HG03571 (cell line): ENCODE measurements at regions not wholly inside any gene's neighbourhood (a gene's known extent, or its start where the extent isn't known, plus 50 kb on each side); places are given as distances from the start of the nearest gene placed in this dataset.

Experiments used
- ATAC-seq: cut with Tn5 transposase; IDR thresholded peaks from one replicate; pipeline ENCODE4 v1.9.1; 2021; ENCODE audit not compliant: unreplicated experiment

DNA sequence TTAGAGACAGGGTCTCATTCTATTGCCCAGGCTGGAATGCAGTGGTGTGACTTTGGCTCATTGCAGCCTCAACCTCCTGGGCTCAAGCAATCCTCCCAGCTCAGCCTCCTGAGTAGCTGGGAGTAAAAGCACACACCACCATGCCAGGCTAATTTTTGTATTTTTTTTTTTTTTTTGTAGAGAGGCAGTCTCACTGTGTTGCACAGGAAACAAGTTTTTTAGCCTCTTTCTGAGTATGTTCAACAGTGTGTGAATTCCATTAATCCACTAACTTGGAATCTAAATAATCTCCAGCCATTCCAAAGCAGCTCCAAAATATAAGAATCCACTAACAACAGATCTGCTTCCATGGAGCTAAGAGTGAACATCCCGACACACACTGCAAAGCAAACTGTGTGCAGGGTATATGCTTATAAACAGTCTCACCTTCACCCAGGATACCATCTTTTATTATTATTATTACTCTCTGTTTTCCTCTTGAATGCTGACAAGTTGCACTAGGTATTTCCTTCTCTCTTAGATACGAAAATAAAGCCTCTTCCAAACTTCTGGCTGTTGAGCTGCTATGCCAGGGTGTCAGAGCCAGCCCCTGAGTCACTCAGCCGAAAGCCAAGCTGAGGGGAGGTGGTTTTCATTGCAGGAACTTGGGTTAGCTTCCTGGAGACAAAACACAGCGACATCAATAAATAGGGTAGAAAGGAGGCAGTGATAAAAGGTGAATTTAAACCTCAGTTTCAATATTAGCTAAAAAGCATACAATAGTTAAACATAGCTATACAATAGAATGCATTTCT, 264.9 kb downstream of the HIVEP2 start:
- no peak for ATAC-seq

DNA sequence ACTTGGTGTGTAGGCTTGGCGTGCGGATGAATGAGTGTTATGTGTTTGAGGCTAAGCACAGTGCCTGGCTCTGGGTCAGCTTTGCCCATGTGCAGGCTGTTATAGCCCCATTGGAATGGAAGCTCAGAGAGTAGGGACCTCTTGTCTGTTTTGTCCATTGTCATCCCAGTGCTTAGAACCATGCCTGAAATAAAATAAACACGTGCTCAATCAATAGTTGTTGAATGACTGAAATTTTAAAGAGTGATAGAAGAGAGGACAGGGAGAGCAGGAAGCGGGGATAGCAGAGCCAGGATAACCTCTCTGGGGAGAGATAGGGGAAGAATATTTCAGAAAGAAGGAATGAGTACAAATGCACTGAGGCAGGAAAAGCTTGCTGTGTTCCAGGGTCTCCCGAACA, 263.9 kb downstream of the HIVEP2 start:
- ATAC-seq, result no peak

DNA sequence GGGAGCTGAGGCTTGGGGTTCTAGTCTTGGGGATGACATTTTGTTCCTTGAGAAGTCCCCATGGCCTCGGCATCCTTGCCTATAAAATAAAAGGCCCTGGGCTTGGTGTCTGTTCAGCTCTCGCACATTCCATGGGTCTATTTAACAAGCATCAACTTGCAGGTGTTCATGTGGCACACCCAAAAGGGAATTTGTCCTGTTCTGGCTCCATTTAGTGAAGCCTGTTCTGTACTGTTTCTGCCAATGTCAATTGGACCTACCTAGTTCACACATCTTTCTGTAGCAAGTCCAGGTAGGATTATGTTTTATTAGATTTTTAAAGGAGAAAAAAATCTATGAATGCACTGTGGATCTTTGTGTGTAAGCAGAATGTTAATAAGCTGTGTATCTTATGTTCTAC, 262.0 kb downstream of the HIVEP2 start:
- ATAC-seq, result no peak

DNA sequence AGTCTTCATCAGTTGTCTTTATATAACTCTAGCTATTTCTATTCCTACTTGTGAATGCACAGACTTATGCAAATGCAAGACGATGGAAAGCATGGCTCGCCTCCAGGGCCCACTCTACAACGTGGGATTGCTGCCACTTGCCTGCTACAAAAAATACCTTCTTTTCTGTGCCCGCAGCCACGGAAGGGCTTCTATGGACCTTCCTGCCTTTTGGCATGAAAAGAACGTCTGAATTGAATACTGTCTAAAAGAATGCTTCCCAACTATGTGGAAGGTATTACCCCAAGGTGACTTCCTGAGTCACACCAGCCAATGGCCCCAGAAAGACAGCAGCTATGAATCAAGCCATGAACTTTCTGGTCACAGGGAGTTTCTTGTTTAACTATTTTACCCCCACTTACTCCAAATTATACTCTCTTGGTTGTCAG, 261.2 kb downstream of the HIVEP2 start:
- ATAC-seq, result no peak

DNA sequence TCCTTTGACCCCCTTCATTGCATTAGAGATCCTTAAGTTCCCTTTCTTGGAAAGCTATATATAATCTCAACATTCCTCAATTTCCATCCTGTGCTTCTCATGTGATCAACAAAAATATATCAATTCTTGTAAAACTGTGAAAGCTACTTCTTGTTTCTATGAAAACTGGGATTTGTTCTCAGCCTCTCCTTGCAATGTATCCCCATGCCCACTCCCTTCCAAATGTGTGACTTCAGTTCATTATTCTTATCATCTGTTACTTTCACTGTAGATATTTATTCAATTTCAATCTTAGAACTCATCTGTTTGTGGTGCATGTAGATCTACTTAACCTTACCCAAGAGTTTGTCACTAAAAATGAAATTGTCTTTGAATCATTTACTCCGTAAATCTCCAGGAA, 260.6 kb downstream of the HIVEP2 start:
- ATAC-seq, result no peak

DNA sequence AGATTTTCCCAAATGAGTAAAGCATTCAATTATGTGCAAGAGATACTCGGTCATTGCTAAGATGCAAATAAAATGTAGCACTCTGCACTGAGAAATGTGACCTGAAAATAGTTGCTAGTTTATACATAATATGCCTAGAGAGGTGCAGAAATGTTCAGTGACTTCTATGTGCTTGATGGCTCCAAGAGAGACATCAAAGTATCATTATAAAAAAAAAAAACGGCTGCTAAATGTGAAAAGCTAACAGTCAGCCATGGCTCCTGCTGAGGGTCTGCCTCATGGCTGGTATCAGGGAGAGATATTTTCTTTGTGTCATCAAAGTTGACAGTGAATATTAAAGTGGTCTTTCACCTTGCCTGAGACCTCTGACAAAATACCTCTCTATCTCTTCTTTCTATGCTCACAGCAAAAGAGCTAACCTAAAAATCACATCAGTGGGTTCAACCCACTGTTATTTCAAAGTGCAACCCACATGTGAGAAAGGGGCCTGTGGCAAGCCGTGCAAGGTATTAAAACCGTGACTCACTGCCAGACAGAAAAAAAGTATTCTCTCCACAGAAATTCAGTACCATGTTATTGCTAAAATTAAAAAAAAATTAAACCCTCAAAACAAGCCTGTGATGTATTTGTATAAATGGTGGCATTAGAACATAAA, 259.0 kb downstream of the HIVEP2 start:
- no peak for ATAC-seq

DNA sequence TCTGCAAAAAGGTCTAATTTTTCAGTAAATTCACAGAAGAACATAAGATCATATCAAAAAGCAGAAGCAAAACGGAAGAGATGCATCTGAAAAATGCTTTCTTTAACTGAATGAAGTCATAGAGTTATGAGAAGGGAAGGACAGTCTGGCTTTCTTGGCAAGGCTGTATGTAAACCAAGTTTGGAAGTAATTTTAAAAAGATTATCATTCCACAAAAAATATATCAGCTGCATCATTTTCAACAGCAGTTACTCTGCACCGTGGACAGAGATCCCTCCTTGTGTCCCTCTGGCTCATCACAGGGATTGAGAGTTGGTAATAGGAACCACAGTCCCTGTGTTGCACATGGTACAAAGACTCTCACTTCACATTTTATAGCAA, 258.5 kb downstream of the HIVEP2 start:
- ATAC-seq, result no peak

DNA sequence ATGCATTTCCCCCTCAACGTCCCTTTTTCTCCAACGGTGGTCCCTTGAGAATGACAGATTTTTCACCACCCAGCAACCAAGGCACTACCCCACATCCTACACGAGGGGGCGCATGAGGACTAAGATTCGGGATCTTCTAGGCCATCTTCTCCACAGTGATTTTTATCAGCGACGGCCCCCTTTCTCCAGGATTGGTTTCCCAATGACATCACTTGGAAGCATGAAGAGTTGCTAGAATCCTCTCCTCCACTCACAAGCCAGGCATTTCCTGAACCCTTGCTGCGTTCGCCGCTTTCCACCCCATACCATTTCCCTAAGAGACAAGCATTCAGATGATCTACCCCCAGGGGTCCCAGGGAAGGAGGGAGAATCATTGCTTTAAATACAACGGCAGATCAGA, 252.0 kb downstream of the HIVEP2 start:
- ATAC-seq, result no peak

DNA sequence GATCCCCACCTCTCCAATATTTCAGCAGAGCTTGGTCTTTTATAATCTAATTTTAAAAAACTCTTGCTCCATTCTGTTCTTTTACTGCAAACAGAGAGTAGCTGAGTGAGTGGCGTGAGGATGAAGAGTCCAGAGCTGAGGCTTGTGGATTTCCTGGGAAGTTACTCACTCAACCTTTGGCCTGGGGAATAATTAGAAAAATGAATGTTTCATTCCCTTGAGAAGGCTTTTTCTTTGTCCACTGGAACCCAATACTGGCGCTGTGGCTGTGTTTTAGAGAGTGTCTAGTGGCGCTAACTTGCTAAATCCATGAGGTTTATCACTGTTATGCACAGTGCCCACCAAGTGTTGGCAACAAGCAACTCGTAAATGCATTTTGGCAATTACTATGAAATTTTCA, 251.5 kb downstream of the HIVEP2 start:
- no peak for ATAC-seq

DNA sequence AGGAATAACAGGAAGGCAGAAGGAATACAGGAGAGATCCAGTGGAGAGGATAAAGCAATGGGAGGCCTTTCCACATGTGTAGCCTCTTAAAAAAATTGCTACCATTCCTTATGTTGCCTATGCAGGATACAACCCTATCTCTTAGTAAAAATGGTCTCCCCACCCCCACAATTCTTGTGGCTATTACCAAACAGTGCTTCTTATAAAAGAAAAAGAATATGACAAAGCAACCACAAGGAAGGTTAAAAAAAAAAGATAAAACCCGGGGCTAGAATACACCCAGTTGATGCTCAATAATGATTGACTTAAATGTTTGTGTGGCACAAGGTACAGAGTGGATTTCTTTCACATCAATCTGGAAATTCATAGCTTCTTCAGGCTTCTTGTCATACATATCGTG, 250.9 kb downstream of the HIVEP2 start:
- ATAC-seq, result no peak

DNA sequence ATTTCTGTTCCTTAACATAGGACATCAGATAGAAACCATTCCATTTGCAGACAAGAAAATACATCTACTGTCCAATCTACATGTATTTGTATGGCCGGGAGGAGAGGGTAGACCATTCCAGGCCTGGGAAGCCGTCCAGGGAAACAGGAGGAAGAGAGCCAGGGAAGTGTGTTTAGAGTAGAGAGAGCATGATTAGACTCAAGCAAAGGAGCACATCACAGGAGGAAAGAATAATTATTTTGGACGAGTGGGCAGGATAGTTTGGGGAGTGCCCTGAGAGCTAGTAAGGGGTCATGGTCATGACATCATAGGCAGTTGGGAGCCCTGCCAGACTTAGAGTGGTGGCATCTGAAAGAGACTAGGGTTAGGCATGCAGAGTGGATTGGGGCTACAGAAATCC, 250.0 kb downstream of the HIVEP2 start:
- ATAC-seq, result no peak

DNA sequence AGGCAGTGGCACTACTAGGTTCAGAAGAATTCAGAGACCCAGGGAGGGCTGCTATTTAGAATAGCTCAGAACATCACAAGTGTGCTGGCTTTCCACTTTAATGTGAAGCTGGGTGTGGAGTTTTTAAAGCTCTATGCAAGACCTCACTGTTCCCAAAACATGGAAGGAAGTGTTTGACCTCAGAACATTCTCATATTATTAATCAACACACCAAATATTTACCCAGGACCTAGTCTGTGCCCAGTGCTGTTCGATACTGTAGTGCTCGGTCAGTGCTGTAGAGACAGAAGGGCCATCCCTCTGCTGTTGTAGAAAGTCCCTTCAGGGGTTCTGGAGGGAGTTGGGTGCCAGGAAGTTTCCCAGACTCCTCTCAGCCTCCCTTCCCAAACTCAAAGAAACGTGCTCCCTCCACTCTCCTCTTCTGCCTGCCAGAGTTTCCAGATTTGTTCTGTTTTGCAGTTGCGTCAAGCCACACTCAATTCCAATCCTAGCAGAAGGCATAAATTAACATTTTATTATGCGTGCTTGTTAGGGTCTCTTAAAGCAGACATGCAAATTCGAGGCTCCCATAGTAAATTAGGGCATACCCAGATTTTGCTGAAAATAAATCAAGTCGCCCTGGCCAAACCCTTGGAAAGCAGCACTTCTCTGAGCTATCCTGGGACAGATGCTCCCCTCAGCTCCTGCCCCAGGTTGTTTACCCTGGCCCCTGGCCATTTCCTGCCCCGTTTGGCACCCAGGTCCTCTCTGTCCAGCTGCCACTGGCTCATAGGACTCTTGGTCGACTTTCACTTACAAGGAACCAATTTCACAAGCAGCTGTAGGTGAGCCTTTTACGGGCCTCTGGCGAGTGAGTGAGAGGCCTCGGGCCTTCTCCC, 248.6 kb downstream of the HIVEP2 start:
- no peak for ATAC-seq

DNA sequence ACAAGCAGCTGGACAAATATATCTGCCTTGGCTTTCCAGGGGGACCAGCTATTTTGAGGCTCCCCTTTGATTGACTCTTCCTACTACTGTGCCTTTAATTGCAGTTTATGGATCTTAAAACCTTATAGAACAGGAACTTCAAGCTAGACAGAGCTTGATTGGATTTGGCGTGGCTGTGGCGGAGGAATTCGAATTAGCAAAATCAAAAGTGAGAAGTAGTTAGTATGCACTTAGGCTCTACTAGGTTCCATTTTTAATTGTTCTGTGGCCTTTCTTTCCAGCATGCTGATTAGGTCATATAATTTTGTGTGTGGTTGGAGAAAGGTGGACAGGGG, 248.0 kb downstream of the HIVEP2 start:
- no peak for ATAC-seq

DNA sequence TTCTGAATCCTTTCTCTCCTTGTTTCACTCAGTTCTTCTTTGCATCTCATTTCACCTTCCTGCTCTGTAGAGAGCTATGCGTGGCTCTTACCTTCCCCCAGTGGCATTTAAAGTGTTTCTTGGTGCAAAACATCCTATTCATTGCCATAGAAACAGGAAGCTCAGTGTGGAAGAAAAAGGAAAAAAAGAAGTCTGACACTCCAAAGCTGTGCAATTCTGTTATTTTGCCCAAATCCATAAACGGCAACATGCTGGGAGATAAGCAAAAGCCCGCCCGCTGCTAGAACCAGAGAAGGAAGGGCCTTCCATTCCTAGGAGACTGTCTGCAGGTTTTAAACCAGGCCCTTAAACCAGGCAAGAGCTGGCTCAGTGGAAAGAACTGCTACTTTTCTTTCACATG, 247.1 kb downstream of the HIVEP2 start:
- ATAC-seq, result no peak

DNA sequence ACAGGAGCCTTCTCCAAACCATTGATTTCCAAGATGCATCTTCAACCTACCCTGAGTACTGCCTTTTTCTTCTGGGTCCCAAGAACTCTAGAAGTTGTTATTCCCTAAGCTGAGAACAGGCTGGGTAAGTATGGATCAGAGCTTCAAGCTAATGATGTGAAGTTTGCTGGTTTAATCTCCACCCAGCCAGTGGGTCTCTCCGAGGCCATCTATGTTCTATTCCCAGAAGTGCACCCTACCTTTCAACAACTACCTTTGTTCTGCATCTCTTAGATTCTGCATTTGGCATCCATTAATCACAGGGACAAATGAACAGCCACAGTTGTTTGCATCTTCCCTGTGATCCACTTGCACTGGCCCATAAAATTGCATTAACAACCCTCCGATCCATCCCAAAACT, 246.2 kb downstream of the HIVEP2 start:
- ATAC-seq, result no peak

DNA sequence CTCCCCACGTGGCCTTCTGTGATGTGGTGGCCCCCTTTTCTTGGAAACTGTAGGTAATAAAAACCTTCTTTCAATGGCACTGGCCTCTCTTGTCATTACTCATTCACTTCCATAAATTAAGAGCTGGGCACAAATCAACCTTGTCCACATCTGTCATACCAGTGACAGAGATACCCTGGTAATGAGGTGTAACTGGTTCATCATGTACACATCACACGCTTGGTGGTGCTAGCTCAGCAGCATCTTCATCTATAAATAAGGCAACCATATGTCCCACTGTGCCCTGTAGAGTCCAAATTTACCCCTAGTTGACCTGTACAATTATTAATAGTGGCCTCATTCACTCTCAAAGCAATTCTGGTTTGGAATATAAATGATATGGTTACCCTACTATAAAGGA, 245.6 kb downstream of the HIVEP2 start:
- no peak for ATAC-seq

DNA sequence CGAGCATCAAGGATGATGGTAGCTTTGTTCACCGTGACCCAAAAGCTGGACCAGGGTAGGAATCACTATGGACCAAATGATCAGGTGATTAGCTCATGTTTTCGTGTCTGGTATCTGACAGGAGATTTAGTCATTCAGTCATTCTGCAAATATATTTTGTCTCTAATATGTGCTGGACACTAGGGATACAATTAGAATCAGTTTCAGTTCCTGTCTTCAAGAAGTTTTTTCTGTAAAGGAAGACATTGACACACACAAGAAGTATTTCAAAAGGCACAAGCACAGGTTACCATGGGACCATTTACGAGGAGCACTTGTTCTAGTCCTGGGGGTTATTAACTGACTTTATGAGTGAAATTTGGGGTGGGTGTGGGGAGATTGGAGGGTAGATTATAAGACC, 244.9 kb downstream of the HIVEP2 start:
- no peak for ATAC-seq

DNA sequence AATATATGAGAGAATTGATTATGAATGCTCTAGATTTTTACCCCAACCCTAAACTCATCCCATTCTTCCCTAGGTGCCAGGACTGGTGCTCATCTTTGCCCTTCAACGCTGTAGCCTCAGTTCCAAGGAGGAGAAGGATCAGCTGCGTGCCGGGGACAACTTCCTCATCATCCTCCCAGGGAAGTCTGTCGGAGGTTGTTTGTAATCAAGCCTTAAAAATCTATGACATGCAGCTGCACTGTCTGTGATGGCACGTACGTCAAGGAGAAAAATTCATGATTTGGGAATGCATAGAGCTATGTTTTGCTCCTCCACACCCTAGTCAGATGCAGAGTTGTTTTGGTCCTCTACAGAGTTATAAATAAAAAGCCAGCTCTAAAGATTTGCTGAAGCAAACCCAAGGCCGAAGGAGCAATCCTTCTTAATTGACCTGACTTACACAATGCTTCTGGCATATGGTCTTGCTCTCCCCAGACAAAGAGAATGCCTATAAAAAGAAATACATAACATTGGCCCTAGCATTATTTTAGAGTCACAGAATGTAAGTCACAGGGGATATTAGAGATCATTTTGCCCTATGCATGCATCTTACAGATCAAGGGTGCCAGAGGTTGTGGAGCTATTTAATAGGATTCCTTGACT, 244.2 kb downstream of the HIVEP2 start:
- ATAC-seq, result no peak
